Loucy (cell line): ENCODE measurements at regions not wholly inside any gene's neighbourhood (a gene's known extent, or its start where the extent isn't known, plus 50 kb on each side); places are given as distances from the start of the nearest gene placed in this dataset.
A peak's percentile ranks its signal among the peaks of the same experiment; 100 is the strongest.

Experiments
- H2AFZ ChIP-seq: fragments of 200-600 bp; sonication (generic); 2 replicates; pipeline ENCODE4 v1.6.0; 2016; ENCODE audit warnings: antibody characterized with exemption, mild to moderate bottlenecking, low read length, moderate library complexity
- H3F3A ChIP-seq: fragments of 200-600 bp; 2 replicates; pipeline ENCODE4 v1.6.0; 2016; ENCODE audit warnings: antibody characterized with exemption, low read depth, mild to moderate bottlenecking
- H3K27me3 ChIP-seq: fragments of 200-600 bp; sonication (generic); 2 replicates; pipeline ENCODE4 v1.6.1; 2014; ENCODE audit warnings: low read length, mild to moderate bottlenecking; ENCODE audit not compliant: insufficient read depth, poor library complexity, severe bottlenecking
- H3K36me3 ChIP-seq: fragments of 200-600 bp; sonication (generic); 2 replicates; pipeline ENCODE4 v1.6.1; 2016; ENCODE audit warnings: low read length; ENCODE audit not compliant: insufficient read depth
- H3K4me1 ChIP-seq: fragments of 200-600 bp; sonication (generic); 2 replicates; pipeline ENCODE4 v1.5.1; 2014; ENCODE audit warnings: low read length, mild to moderate bottlenecking; ENCODE audit not compliant: insufficient read depth, poor library complexity, severe bottlenecking
- H3K4me2 ChIP-seq: fragments of 200-600 bp; sonication (generic); 2 replicates; pipeline ENCODE4 v1.6.0; 2014; ENCODE audit warnings: antibody characterized with exemption, low read length, low read depth, mild to moderate bottlenecking; ENCODE audit not compliant: poor library complexity, severe bottlenecking
- H3K4me3 ChIP-seq: fragments of 200-600 bp; sonication (generic); 2 replicates; pipeline ENCODE4 v1.5.1; 2014; ENCODE audit warnings: low read length, mild to moderate bottlenecking, mixed read lengths; ENCODE audit not compliant: poor library complexity, severe bottlenecking
- H3K79me2 ChIP-seq: fragments of 200-600 bp; sonication (generic); 2 replicates; pipeline ENCODE4 v1.6.1; 2014; ENCODE audit warnings: low read length; ENCODE audit not compliant: insufficient read depth
- H3K9ac ChIP-seq: fragments of 200-600 bp; sonication (generic); 2 replicates; pipeline ENCODE4 v1.6.0; 2014; ENCODE audit warnings: mild to moderate bottlenecking, low read depth, low read length, moderate library complexity; ENCODE audit not compliant: poor library complexity, severe bottlenecking
- H3K9me2 ChIP-seq: fragments of 200-600 bp; sonication (generic); replicated peaks from 2 replicates; pipeline ENCODE4 v1.6.1; 2016; ENCODE audit warnings: low read depth, low read length, mixed read lengths
- H3K9me3 ChIP-seq: fragments of 200-600 bp; sonication (generic); 2 replicates; pipeline ENCODE4 v1.6.1; 2014; ENCODE audit warnings: mild to moderate bottlenecking, antibody characterized with exemption, low read length, low read depth; ENCODE audit not compliant: insufficient read depth
- H4K20me1 ChIP-seq: fragments of 200-600 bp; sonication (generic); 2 replicates; pipeline ENCODE4 v1.6.0; 2014; ENCODE audit warnings: antibody characterized with exemption, low read length, mild to moderate bottlenecking; ENCODE audit not compliant: insufficient read depth, poor library complexity, severe bottlenecking
- CTCF ChIP-seq: fragments of 200-600 bp; sonication (generic); conservative IDR thresholded peaks from 2 replicates; pipeline ENCODE4 v1.5.1; 2014; ENCODE audit warnings: mild to moderate bottlenecking, antibody characterized with exemption, low read length
- EZH2phosphoT487 ChIP-seq: fragments of 200-600 bp; IDR thresholded peaks from 2 replicates; pipeline ENCODE4 v1.6.1; 2018; ENCODE audit warnings: antibody characterized with exemption, mild to moderate bottlenecking, moderate library complexity, borderline replicate concordance

GRCh38 chr13:106152047-106152446 is 383.4 kb downstream of the EFNB2 start:
- H3K4me2 ChIP-seq = no peak overlapping the region

DNA sequence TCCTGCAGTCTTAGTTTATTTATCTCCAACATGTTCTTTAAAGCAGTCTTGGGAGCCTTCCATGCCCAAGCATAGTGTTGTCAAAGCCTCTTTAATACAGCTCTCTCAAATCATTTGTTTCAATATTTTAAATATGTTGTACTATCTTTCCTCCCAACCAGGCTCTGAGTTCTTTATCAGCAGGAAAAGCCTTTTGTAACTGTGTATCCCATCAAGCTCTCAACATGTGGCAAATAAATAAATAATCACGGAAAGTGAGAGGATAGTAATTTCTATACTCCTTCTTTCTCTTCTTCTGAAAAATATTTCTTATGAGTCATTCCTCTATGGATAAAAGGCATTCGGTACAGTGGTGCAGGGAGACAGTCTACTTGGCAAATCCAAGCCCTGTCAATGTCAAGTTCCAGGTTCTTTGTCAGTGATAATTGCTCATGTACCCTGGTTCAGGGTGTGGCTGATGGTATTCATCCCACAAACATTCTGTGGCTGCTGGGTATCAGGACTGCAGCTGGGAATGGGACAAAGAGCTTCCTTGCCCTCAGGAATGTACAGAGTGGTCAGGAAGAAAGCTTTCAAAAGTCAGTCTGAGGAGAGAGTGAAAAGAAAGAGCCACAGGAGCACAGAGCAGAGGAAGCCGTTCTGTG is 384.3 kb downstream of the EFNB2 start:
- Histone ChIP-seq H3K36me3 (no peaks in the 10 kb centered on the region), H3K79me2 (no peaks in the 10 kb centered on the region), H3K9me3 (no peaks in the 10 kb centered on the region), H3K4me2 (no peak overlapping the region), H3K9me2 (no peaks in the 10 kb centered on the region), H3K4me1 (no peaks in the 10 kb centered on the region), H2AFZ (no peak overlapping the region), H3K27me3 (no peaks in the 10 kb centered on the region), H3F3A (no peaks in the 10 kb centered on the region), H3K9ac (no peak overlapping the region), H3K4me3 (no peak overlapping the region), H4K20me1 (no peaks in the 10 kb centered on the region)
- no peak for TF ChIP-seq CTCF

More at GRCh38 chr13:106152047-106152446, 383.4 kb downstream of the EFNB2 start:
- TF ChIP-seq CTCF = no peak
- no peak for TF ChIP-seq EZH2phosphoT487
- Histone ChIP-seq H3K4me3 (no peak overlapping the region), H3K79me2 (no peaks in the 10 kb centered on the region), H4K20me1 (no peaks in the 10 kb centered on the region), H3K27me3 (no peaks in the 10 kb centered on the region), H3K9me3 (no peaks in the 10 kb centered on the region), H3K9ac (no peak overlapping the region), H3K36me3 (no peaks in the 10 kb centered on the region), H3K9me2 (no peaks in the 10 kb centered on the region), H3F3A (no peaks in the 10 kb centered on the region), H3K4me1 (no peaks in the 10 kb centered on the region), H2AFZ (no peak overlapping the region)

DNA sequence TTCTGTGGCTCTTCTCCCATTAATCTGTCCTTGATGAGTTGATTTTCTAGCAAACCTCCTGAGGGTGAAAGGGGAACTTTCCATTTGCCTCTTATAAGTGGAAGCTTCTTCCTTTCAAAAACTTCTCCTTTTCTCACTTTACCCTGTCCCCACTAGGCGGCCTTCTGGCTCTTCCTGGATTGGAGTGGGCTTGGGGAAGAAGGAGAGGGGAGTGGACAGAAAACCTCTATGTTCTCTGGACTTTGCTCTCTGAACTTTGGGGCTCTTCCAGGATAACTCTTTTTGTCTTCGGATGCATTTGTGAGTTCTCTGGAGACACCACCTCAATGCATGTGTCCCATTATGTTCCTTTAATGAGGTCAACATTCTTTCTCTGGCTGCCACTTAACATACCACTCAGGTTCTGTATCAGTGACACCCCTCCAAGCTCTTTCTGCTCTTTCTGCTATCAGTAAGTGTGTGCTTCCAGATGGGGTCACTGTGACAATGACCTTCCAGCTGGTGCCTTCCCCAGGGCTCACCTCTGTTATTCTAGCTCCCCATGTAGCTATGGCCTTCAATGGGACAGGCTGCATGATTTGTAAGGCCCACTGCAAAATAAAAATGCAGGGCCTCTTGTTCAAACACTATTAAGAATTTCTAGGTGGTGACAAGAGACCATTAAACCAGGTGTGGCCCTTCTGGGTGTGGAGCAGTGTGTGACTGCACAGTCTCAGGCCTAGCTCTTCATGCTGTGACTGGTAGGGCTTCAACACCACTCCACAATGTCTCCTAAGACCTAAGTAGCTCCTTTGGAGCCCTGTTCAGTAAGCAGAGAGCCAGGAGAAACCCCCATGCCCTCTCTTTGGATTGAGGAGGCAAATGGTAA is 389.2 kb downstream of the EFNB2 start:
- Histone ChIP-seq H3K4me1 (no peaks in the 10 kb centered on the region), H3K27me3 (no peaks in the 10 kb centered on the region), H3K9me2 (no peaks in the 10 kb centered on the region), H3K4me3 (no peak overlapping the region), H3K9me3 (no peaks in the 10 kb centered on the region), H3K9ac (no peak overlapping the region), H3K4me2 (no peak overlapping the region), H3K79me2 (no peaks in the 10 kb centered on the region), H3K36me3 (no peaks in the 10 kb centered on the region), H2AFZ (no peak overlapping the region), H4K20me1 (no peaks in the 10 kb centered on the region), H3F3A (no peaks in the 10 kb centered on the region)
- no peak for TF ChIP-seq EZH2phosphoT487
- 0 out of 2 replicates have a peak, but pooled peaks have one; percentile 8 for TF ChIP-seq CTCF
